ENCODE measurements at regions not wholly inside any gene's neighbourhood (a gene's known extent, or its start where the extent isn't known, plus 50 kb on each side); places are given as distances from the start of the nearest gene placed in this dataset.

GRCh38 chr14:22011253-22011642 is 337.6 kb upstream of the OR4E1 start:
- no peak for DNase-seq

- no peak for DNase-seq
These were observed 337.1 kb upstream of the OR4E1 start for GRCh38 chr14:22010545-22011252.

GRCh38 chr14:22008766-22009165 is 335.1 kb upstream of the OR4E1 start:
- no peak for DNase-seq

- no peak for DNase-seq
These were observed 334.3 kb upstream of the OR4E1 start for GRCh38 chr14:22007784-22008412.

- DNase-seq: no peak
These were observed 333.7 kb upstream of the OR4E1 start for GRCh38 chr14:22007363-22007762.

- no peak for DNase-seq
These were observed 329.8 kb upstream of the OR4E1 start for GRCh38 chr14:22003461-22003860.

GRCh38 chr14:22002860-22003284 is 329.3 kb upstream of the OR4E1 start:
- DNase-seq: no peak

- no peak for DNase-seq
These were observed 325.8 kb upstream of the OR4E1 start for GRCh38 chr14:21999402-21999801.

- no peak for DNase-seq
These were observed 323.7 kb upstream of the OR4E1 start for GRCh38 chr14:21997300-21997699.

- DNase-seq: no peak
These were observed 321.7 kb upstream of the OR4E1 start for GRCh38 chr14:21995332-21995731.

GRCh38 chr14:21993837-21994236 is 320.2 kb upstream of the OR4E1 start:
- no peak for DNase-seq

GRCh38 chr14:21993070-21993469 is 319.5 kb upstream of the OR4E1 start:
- no peak for DNase-seq

- DNase-seq: no peak
These were observed 317.5 kb upstream of the OR4E1 start for GRCh38 chr14:21991130-21991529.

GRCh38 chr14:21990116-21990515 is 316.5 kb upstream of the OR4E1 start:
- DNase-seq: no peak

GRCh38 chr14:21989090-21989489 is 315.5 kb upstream of the OR4E1 start:
- no peak for DNase-seq

GRCh38 chr14:21988413-21988812 is 314.8 kb upstream of the OR4E1 start:
- DNase-seq: no peak

- no peak for DNase-seq
These were observed 314.3 kb upstream of the OR4E1 start for GRCh38 chr14:21987937-21988336.

- DNase-seq: no peak
These were observed 311.5 kb upstream of the OR4E1 start for GRCh38 chr14:21985081-21985480.

- DNase-seq: no peak
These were observed 305.3 kb upstream of the OR4E1 start for GRCh38 chr14:21978999-21979314.

GRCh38 chr14:21978184-21978998 is 304.8 kb upstream of the OR4E1 start:
- peak; percentile 17 for DNase-seq

- DNase-seq: no peak
These were observed 301.1 kb upstream of the OR4E1 start for GRCh38 chr14:21974741-21975140.

- DNase-seq: no peak
These were observed 291.4 kb upstream of the OR4E1 start for GRCh38 chr14:21965042-21965441.

- no peak for DNase-seq
These were observed 290.6 kb upstream of the OR4E1 start for GRCh38 chr14:21964180-21964579.

- DNase-seq: no peak
These were observed 287.0 kb upstream of the OR4E1 start for GRCh38 chr14:21960636-21961035.
